ENCODE measurements at regions not wholly inside any gene's neighbourhood (a gene's known extent, or its start where the extent isn't known, plus 50 kb on each side); places are given as distances from the start of the nearest gene placed in this dataset.

DNA sequence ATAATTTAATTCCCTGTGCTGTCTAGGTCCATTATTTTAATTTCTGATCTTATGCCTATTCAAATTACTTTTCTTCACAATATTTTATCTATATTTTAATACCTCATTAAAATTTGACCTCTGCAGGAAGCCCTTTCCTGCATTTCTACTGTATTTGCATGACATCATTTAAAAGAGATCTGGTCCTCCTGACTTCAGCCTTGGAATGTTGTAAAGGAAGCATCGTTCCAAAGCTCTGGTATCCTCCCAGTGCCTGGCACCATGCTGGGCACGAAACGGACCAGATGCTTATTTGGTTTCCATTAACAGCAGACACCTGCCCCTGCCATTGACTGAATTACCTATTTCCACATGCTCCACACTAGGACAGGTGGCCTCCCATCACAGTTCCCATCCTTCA lies 247.5 kb downstream of the KLF6 start:
- no peak for DNase-seq

DNA sequence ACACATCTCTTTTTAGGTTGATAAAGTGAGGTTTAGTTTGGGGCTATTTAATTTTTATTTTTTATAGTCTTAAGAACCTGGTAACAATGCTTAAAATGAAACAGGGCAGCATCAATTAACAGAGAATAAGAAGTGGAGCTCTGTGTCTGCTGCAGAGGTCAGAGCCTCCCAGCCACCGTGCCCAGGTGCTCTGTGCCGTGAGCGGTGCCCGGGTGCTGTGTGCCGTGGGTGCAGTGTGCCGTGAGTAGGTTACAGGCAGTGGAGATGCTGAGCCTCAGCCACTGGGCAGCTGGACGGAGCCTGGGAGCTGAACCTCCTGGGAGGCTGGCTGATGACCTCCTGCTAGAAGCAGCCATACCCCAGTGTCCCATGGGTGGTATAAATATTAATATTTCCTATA lies 250.0 kb downstream of the KLF6 start:
- DNase-seq, result no peak

DNA sequence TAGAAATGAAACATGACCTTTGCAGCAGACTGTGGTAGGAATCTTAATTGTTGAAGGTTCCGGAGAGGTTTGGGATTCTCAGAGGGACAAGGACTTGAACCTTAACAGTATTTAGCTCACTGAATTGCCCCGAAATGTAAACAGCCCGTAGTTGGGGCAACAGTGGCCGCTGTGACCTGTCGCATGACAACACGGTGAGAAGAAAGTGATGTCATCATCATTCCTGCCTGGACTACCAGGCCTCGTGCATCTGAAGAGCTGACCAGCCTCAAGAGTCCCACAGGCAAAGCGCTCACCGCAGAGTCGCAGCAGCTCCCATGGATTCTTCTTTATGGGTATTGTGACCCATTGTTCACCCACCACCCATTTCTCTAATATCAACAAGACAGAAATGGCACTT lies 250.6 kb downstream of the KLF6 start:
- DNase-seq, result no peak

DNA sequence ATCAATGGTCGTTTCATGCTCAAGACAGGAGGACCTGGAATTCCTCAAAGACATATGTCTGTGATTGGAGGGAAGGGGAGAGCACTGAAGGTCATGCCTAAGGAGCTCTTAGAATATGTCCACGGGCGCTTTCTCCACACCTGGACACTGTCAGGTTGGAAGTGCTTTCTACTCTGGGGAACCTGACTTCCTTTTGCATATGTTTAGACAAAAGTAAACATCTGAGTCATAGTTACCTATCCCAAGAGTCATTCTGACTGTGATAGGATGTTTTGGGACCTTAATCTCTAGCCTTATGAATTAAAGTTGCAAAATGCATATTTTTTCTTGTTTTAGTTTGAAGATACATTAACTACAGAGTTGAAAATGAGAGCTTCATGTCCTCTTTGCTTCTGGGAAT lies 251.7 kb downstream of the KLF6 start:
- no peak for DNase-seq

DNA sequence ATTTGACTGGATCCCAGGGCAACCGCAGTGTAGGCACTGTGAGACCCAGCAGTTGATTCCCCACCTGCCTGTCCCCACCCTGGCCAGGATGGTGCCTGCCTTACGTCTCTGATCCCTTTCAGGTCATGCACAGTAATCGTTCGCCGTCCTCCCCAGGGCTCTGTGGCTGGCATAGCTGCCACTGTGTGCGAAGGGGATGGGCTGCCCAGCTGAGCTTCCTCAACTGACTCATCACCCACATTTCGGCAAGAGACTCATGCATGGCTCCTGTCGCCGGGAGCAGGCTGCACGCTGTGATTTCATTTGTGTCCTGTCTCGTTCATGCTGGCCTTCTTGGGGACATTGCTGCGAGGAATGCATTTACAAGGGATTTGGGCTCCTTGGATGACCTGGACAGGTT lies 252.4 kb downstream of the KLF6 start:
- DNase-seq, result peak; percentile 52

DNA sequence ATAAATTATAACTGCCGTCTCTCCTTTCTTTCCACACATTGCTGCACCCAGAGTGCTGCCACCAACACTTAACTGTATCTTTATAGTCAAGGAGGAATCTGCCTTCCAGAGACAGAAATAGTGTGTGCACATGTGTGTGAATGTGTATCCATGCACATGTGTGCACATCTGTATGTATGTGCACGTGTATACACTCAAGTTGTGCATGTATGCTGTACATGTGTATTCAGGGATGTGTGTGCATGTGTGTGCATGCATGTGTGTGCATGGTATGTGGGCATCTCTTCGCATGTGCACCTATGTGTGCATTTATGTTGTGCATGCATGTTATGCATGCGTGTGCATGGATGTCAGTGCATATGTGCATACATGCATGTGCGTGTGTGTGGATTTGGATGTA lies 253.3 kb downstream of the KLF6 start:
- DNase-seq, result no peak

DNA sequence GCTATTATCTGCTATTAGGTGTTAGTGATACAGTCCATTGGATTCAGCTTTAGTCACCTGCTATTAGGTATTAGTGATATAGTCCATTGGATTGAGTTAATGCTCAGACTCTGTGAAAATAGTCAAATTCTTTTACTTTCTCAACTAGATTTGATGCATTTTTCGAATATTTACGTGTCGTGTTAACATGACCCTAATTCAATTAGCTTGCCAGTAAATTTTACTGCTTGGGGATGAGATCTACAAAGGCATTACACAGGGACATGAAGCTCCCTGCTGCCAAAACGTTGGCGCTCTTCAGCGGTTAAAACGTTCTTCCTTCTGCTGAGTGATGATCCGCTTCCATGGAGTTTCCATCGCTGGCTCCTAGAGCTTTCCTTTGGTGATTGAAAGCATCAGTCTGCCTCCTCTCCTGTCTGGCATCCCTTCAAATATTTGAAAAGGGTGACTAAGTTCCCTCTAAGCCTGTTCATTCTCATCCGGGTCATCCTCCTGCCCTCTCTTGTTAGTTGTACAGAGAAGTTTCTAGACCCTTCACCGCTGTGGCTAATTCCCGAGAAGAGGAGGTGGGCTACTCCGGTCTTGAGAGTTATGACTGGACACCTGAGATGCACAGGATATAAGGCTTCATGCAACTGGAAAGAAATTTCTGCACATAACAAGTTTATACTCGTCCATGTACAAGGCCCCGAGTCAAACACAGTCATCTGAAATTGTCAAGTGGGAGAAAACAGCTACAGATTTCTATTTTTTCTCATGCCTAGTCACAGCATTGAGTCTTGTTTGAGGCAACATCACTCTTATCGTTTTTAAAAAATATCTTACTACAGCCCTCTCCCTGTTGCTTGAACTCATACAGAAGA lies 254.0 kb downstream of the KLF6 start:
- no peak for DNase-seq

DNA sequence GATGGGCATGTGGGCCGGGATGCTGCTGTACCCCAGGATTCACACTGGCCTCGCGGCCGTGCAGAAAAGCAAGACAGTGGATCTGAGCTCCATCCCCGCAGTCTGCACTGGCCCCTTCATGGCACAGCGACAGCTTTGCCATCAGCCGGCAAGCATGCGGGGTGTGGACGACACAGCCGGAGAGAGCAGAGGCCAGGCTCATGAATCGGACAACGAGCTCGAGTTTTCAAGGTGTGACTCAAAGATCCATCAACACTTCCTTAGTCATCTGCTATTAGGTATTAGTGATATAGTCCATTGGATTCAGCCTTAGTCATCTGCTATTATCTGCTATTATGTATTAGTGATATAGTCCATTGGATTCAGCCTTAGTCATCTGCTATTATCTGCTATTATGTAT lies 254.7 kb downstream of the KLF6 start:
- no peak for DNase-seq

DNA sequence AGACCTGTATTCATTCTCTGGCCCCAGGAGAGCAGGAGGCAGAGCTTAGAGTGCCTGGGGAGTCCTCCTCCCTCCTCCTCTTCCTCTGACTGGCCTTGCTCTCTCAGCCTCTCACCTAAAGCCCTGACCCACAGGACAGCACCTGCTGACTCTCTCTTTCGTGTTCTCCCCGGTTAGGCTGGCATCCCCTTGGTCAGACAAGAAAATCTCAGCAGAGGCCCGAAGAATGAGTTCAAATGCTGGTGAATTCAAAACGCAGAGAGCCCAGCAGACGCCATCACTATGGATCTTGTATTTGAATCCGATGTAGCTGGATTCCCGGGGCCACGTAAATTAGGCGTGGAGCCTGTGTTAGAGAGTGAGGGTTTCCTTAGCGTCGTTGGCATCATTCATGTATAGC lies 255.3 kb downstream of the KLF6 start:
- DNase-seq, result no peak

DNA sequence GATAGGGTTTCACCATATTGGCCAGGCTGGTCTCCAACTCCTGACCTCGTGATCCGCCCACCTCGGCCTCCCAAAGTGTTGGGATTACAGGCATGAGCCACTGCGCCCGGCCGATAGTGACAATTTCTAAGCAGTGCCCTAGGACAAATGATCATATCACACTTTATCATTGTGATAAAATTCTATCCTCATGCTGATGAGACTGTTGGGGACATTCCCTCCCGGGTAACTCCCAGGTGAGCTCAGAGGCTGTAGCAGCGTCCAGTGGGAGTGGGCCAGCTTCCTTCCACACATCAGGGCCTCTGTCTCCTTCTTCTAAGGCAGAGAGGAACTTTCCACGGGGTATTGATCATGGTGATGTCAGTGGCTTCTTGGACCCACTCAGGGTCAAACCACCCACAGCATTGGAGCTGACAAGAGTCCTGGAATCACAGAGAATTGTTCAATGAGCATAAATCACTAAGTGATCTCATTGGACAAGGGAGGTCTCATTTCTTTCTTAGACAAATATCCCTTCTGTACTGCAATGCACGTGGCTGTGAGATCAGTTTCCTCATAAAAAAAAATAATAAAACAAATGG lies 256.1 kb downstream of the KLF6 start:
- DNase-seq, result peak; percentile 10

DNA sequence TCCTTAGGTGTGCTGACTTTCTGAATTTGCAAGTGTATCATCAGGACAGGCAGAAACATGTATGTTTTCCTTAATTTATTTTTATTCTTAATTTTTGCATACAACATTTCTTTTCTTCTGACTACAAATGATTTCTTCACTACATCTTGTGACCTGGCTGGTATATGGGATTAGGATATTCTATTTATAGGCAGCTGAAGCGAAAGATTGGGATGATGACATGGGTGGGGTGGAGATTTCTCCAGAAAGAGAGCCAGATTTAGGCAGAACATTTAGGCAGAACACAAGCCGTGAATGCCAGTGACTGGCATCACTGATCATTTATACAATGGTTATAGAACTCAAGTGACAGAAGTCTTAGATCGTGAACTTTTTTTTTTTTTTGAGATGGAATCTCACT lies 256.7 kb downstream of the KLF6 start:
- DNase-seq, result no peak

DNA sequence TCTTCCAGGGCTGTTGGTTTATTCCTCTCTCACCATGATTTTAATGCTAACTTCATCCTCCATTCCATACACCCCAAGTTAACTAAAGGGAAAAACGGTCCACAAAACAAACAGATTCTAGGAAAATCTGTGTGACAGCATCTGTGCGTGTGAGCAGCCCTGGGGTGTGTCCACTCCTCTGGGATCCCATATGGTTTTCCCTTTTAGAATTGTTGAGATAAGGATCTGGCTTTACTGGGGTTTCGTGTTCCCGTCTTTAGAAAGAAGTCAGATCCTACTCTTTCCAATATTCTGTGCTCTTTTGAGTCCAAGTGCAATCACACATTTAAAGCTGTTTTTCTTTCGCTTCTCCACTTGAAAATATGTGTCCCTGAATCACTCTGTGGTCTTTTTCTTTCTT lies 257.1 kb downstream of the KLF6 start:
- DNase-seq, result no peak

DNA sequence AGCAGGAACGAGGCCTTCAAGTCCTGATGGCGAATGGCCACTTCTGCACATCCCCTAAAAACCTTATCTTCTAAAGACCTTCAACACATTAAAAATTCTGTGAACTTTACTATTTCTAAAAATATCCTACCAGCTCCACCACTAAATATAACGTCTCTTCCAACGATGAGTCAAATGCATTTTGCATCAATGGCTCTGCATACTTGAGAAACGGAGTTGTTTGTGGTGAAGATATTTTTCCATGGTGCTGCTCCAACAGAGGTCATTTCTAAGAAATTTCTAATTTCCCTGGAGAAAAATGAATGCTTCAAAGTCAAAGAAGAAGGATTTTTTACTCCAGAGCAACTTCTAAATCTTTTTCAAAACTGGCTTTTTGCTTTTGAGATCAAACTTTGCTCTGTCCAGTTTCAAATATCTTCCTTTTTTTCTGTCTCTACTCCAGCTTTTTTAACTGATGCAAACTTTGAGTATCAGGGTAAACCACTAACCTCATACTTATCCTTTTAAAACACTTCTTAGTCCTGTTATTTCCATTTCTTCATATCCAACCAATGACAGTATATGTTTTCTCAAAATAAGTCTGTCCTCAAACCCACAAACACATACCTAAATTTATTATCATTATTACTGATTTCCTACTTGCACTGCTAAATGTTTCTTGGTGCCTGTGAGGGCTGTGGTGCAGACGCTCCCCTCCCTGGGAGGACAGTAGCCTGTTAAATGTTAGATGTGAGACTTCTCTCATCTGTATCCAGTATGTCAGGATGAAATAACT lies 258.1 kb downstream of the KLF6 start:
- DNase-seq, result no peak

DNA sequence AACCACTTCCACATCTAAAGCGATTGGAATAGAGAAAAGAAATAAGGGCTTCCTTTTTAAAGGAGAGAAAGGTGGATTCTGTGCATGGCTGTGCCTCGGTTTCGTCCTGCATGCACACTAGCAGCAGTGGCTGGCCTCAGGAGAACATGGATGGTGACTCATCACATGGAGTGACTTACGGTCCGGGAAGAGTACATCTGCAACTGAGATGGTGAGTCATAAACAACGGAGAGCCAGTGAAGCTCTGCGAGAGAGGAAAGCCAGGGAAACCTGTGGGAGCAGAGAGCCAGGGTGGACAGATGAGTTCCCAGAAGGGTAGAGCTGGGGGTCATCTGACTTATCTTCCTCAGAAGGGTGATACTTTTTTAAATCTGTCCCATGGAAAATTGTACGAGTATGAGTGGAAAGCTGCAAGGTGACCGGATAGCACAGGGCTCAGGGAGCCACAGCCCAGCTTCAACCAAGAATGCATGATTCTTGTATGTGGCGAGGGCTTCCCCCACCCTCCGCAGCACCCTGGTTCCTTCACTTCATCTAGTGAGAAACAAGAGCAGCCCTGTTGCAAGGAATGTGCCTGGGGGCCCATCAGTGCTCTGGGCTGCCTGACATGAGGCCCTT lies 259.1 kb downstream of the KLF6 start:
- DNase-seq, result peak; percentile 72

DNA sequence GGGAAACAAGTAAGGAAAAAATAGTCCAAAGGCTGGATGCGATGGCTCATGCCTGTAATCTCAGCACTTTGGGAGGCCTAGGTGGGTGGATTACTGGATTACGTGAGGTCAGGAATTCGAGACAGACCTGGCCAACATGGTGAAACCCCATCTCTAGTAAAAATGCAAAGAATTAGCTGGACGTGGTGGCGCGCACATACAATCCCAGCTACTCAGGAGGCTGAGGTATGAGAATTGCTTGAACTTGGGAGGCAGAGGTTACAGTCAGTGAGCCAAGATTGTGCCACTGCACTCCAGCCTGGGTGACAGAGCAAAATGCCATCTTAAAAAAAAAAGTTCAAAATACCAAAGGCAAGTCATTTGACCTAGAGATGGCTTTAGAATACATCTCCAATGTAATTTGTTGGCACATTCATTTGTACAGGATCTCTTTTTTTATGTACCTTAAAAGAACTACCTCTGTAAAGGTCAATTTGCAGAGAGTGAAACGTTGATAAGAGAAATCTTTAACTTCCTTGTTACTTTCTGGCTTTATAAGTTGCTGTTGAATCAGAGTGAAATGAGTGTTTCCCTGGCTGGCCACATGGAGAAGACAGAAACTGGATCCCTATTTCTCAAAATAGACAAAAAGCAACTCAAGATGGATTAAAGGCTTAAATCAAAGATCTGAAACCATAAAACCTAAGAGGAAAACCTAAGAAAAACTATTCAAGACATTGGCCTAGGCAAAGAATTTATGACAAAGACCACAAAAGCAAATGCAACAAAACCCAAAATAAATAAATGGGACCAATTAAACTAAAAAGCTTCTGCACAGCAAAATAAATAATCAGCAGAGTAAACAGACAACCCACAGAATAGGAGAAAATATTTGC lies 260.7 kb downstream of the KLF6 start:
- DNase-seq, result no peak

DNA sequence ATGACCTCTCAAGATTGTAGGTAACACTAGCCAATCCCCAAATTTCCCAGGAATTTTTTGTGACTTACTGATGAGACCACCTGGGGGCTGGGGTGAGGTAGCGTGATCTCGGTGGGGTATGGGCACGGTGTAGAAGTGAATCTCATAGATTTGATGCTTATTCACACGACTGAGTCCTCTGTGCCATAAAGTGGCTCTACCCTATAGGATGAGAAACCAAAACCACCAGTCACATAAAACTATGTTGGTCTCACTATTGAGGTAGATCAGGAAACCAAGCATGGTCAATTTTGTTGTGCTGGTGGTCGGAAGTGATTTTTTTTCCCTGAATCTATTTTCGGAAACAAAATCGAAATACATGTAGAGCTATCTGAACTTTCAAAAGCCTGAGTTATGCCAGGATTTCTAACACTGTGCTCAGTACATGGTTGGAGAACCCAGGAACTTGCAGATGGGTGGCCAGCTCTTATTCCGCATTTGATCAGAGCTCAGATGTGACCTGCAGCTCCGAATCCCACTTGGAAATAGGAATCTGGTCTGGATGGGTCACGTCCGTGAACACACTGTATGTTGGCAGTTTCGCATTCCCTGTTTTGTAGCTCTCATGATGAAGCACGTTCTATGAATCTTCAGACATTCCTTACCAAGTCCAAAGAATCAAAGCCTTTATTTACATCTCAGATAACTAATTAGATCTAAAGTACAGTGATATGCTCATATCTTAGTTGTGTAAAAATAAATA lies 261.5 kb downstream of the KLF6 start:
- DNase-seq, result no peak

DNA sequence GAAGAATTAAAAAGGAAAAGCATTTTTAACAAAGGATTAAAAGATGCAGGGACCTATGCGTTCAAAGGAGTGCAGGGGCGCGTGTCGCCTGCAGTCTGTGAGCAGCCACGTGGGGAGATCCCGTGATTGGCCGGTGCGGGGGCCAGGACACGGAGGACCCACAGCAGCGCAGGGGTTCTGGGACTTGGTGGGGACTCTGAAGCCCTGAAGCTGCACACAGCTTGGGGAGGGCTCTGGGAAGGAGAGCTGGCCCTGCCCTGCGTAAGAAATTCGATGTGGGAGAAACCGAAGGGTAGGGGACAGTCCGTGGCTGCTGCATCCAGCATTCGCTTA lies 268.1 kb downstream of the KLF6 start:
- DNase-seq, result no peak

DNA sequence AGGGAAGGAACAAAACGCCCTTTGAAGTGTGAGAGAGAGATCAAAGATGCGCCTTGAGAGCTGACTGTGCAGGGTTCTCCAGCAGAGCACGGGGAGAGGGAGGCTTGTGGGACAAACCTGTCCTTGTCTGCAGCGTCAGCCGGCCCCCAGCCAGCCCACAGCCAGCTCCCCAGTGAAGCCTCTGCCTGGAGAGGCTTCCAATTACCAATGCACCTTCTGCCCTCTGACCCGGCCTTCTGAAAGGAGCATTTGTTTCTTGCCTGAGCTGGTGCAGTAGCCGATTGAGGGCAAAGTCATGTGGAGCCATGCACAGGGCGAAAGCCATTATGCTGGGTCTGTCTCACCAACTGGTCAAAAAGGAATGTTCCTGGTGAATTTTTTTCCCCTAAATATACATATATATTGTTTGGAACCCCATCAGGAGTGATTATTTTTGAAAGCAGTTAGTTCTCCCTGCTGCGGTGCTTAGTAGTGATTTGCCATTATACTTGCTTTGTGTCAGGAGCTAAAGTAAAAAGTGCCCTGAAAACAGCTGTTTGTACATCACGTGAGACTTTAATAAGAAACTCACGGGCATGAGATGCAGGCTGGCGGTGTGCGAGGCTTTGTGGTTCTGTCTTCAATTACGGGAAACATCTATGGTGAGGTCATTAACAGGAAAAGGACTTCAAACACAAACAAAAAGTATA lies 268.6 kb downstream of the KLF6 start:
- no peak for DNase-seq

DNA sequence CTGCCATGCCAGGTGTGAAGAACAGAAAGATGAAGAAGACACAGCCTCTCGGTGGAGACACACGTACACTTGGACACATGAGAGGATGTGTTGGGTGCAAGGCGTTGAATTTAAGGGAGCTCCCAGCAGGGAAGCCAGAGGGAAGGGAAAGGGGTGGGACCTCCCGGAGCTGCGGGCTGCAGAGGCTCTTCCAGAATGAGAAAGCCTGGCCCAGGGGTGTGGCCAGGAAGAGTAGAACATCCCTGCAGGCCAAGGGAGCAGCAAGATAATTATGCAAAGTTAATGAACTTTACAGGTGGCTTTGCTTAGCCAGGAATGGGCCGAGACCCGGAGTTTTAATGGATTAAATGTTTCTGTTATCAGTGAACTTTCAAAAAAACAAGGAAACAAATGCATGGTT lies 270.3 kb downstream of the KLF6 start:
- no peak for DNase-seq

DNA sequence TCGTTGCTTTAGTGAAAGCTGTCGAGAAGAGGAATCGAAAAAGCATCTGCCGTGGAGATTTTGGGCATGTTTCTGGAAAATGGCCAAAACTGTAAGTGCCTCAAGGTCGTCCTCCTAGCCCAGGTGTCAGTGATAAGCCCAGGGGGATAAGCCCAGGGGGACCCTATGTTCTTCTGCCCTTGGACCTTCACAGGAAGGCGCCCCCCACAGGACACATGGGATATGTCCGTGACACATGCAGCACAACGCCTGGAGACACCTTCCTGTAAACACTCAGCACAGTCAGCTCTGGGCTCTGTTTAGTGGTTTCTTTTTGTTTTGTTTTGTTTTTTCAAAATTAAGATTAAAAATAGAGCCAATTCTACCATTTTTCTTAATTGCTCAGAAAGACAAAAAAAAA lies 272.7 kb downstream of the KLF6 start:
- no peak for DNase-seq

DNA sequence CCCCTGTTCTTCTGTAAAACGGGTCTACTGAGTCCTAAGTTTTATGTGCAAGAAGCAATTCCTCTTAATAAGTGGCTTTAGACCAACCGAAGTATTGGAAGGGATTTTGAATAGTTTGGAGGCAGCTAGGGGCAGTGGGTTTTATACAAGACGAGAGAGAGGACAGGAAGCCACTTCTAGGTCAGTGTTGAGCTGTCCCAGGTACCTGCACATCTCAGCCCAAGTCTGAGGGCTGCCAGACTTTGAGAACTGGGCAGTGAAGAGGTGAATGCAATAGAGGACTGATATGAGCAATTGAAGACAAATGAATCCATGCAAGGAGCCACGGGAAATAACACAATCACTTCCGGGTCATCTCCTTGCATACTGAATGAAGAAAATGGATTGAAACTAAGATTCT lies 273.5 kb downstream of the KLF6 start:
- no peak for DNase-seq

Data from suppressor macrophage treated with lipopolysaccharide for 4 hours (primary cell).